ENCODE measurements at regions not wholly inside any gene's neighbourhood (a gene's known extent, or its start where the extent isn't known, plus 50 kb on each side); places are given as distances from the start of the nearest gene placed in this dataset.

- Histone ChIP-seq H3K79me2 (ENCODE audit: control insufficient read depth, insufficient read depth, low read length) (no peaks in the 10 kb centered on the region), H3K4me3 (ENCODE audit: control insufficient read depth in 2 of 3, extremely low read depth in 1 of 3, insufficient read depth in 2 of 3, low read depth in 1 of 3, low read length in 3 of 3) (no peak overlapping the region), H3K27ac (ENCODE audit: control insufficient read depth, insufficient read depth, low read length) (no peak overlapping the region), H3K4me2 (ENCODE audit: control insufficient read depth, extremely low read depth, insufficient read depth, low read depth, low read length) (no peak overlapping the region), H3K9ac (ENCODE audit: control insufficient read depth, extremely low read depth, insufficient read depth, low read length) (no peak overlapping the region), H2AFZ (ENCODE audit: control insufficient read depth, low read length) (peak overlapping the region; percentile 20), H3K4me1 (ENCODE audit: control insufficient read depth, extremely low read depth, insufficient read depth, low read length) (peaks cover 10% of the 10 kb centered on the region), H3K36me3 (ENCODE audit: control insufficient read depth in 2 of 2, extremely low read depth in 1 of 2, insufficient read depth in 2 of 2, low read length in 2 of 2) (no peaks in the 10 kb centered on the region), H4K20me1 (ENCODE audit: control insufficient read depth, extremely low read depth, insufficient read depth, low read length) (no peaks in the 10 kb centered on the region), H3K27me3 (ENCODE audit: control insufficient read depth, extremely low read depth, insufficient read depth, low read length) (no peaks in the 10 kb centered on the region), H3K9me1 (ENCODE audit: control insufficient read depth, extremely low read depth, insufficient read depth, low read length) (no peaks in the 10 kb centered on the region), H3K9me3 (ENCODE audit: control insufficient read depth, low read depth, low read length) (no peaks in the 10 kb centered on the region)
- FAIRE-seq (peak; percentile 39), DNase-seq (ENCODE audit: low read depth, low spot score) (no peak)
- TF ChIP-seq CTCF (optimal IDR thresholded peaks at IDR 0.05 in 1 of 3, IDR thresholded peaks at IDR 0.05 in 1 of 3, conservative IDR thresholded peaks at IDR 0.05 in 1 of 3; ENCODE audit: extremely low read depth in 1 of 3, insufficient read depth in 2 of 3, low read length in 3 of 3) = no peak
- TF ChIP-seq EZH2 (IDR thresholded peaks at IDR 0.05; ENCODE audit: low read length) = no peak
- dilution Hi-C loops (cut with MboI; ENCODE audit: extremely low pct_ligation_motif_present, low sequenced_read_pairs) = no loop called here
Measured at GRCh38 chr7:54874804-54875203, 115.8 kb upstream of the SEC61G start.

- peak overlapping the region; percentile 2 for H3K27ac ChIP-seq (ENCODE audit: control insufficient read depth, insufficient read depth, low read length)
- H2AFZ ChIP-seq (ENCODE audit: control insufficient read depth, low read length) = peak overlapping the region; percentile 83
Measured at GRCh38 chr7:54877683-54878082, 118.7 kb upstream of the SEC61G start.

More at GRCh38 chr7:54877683-54878082, 118.7 kb upstream of the SEC61G start:
- Histone ChIP-seq H3K4me3 (ENCODE audit: control insufficient read depth in 2 of 3, extremely low read depth in 1 of 3, insufficient read depth in 2 of 3, low read depth in 1 of 3, low read length in 3 of 3) (peak overlapping the region in 1 of 3 experiments; percentile 1), H3K27me3 (ENCODE audit: control insufficient read depth, extremely low read depth, insufficient read depth, low read length) (no peaks in the 10 kb centered on the region), H3K9me1 (ENCODE audit: control insufficient read depth, extremely low read depth, insufficient read depth, low read length) (no peaks in the 10 kb centered on the region), H3K79me2 (ENCODE audit: control insufficient read depth, insufficient read depth, low read length) (no peaks in the 10 kb centered on the region), H4K20me1 (ENCODE audit: control insufficient read depth, extremely low read depth, insufficient read depth, low read length) (no peaks in the 10 kb centered on the region), H3K9me3 (ENCODE audit: control insufficient read depth, low read depth, low read length) (no peaks in the 10 kb centered on the region), H3K4me1 (ENCODE audit: control insufficient read depth, extremely low read depth, insufficient read depth, low read length) (peaks cover 10% of the 10 kb centered on the region), H3K4me2 (ENCODE audit: control insufficient read depth, extremely low read depth, insufficient read depth, low read depth, low read length) (peak overlapping the region; percentile 52), H3K9ac (ENCODE audit: control insufficient read depth, extremely low read depth, insufficient read depth, low read length) (peak overlapping the region; percentile 22), H3K36me3 (ENCODE audit: control insufficient read depth in 2 of 2, extremely low read depth in 1 of 2, insufficient read depth in 2 of 2, low read length in 2 of 2) (no peaks in the 10 kb centered on the region)
- dilution Hi-C loops (cut with MboI; ENCODE audit: extremely low pct_ligation_motif_present, low sequenced_read_pairs) = no loop called here
- TF ChIP-seq EZH2 (IDR thresholded peaks at IDR 0.05; ENCODE audit: low read length) = no peak
- peak; percentile 32 to 57 (median 38) for TF ChIP-seq CTCF (optimal IDR thresholded peaks at IDR 0.05 in 1 of 3, IDR thresholded peaks at IDR 0.05 in 1 of 3, conservative IDR thresholded peaks at IDR 0.05 in 1 of 3; ENCODE audit: extremely low read depth in 1 of 3, insufficient read depth in 2 of 3, low read length in 3 of 3)
- DNase-seq (ENCODE audit: low read depth, low spot score) = no peak
- peak; percentile 93 for FAIRE-seq
